ENCODE measurements at regions not wholly inside any gene's neighbourhood (a gene's known extent, or its start where the extent isn't known, plus 50 kb on each side); places are given as distances from the start of the nearest gene placed in this dataset.

DNA sequence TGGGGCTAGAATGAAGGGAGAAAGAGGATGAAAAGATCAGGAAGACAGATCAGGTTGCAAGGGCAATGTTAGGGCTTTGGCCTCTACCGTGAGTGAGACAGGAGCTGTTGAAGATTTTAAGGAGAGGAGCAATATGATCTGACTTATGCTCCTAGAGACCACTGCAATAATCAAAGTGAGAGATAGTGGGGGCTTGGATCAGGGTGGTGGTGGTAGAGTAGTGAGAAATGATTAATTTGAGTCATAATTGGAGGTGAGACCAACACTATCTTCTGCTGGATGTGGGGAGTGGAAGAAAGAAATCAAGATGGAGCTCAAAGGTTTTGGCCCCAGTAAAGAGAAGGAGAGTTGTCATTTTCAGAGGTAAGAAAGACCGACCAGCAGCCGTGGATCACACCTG is 140.7 kb upstream of the TMEM170B start:
- no peak overlapping the region for H3K27ac ChIP-seq (ENCODE audit: low read length)
- H3K36me3 ChIP-seq (ENCODE audit: insufficient read depth, low read length) = no peaks in the 10 kb centered on the region
- no peak overlapping the region for H3K4me3 ChIP-seq (ENCODE audit: low read length)
- no peaks in the 10 kb centered on the region for H3K9me2 ChIP-seq (replicated peaks; ENCODE audit: insufficient read depth, low read length)
- no peak overlapping the region for H2AFZ ChIP-seq (ENCODE audit: low read length)
- no peaks in the 10 kb centered on the region for H3K4me1 ChIP-seq (ENCODE audit: low read length)
- no peaks in the 10 kb centered on the region for H3K27me3 ChIP-seq (ENCODE audit: low read length)
- no peaks in the 10 kb centered on the region for H4K20me1 ChIP-seq (ENCODE audit: insufficient read depth, low read depth, low read length)
- H3K79me2 ChIP-seq (ENCODE audit: low read length) = no peaks in the 10 kb centered on the region
- no peaks in the 10 kb centered on the region for H3K9me3 ChIP-seq (ENCODE audit: low read length)
- no peak overlapping the region for H3K4me2 ChIP-seq (ENCODE audit: low read depth, low read length, poor library complexity, severe bottlenecking)
- DNase-seq = no peak
- H3K9ac ChIP-seq (ENCODE audit: low read length) = no peak overlapping the region

DNA sequence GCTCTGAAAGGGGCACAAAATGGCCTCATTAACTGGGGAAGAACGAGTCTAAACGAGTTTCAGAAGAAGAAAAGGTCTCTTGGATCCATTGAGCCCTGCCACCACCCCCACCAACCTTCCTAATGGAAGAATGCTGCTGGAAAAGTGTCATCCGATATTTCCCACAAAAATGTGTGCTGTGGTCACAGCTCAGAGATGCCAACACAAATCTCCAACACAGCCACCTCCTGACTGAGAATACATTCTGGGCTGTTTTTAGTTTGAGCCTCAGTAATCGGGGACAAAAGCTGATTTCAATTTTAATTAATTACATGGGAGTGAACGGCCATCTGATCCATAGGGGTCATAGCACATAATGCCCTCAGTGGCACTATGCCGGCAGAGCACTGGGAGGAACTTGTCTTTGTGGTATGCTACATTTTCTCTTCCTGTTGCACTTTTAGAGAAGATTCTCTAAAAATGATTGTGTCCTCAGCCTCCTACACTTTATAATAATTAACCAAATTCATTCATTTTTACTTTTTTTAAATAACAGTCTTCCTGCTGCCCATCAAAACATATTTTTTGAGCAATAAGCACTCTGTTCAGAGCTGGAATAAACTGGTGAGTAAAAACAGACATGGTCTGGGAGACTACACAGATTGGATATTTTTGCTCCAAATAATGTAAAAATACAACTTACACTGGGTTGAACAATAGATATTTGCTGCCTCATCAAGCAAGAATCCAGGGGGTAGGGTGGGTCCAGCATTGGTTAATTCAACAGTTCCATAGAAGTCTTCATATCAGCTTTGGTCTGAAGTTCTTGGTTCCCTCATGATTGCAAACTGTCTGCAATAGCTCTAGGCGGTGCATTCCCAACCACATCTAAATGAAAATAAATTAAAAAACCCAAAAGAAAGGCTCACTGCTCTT is 143.6 kb upstream of the TMEM170B start:
- Histone ChIP-seq H3K27ac (ENCODE audit: low read length) (no peak overlapping the region), H3K9me2 (replicated peaks; ENCODE audit: insufficient read depth, low read length) (no peaks in the 10 kb centered on the region), H3K4me2 (ENCODE audit: low read depth, low read length, poor library complexity, severe bottlenecking) (no peak overlapping the region), H3K9ac (ENCODE audit: low read length) (no peak overlapping the region), H3K27me3 (ENCODE audit: low read length) (no peaks in the 10 kb centered on the region), H3K9me3 (ENCODE audit: low read length) (no peaks in the 10 kb centered on the region), H4K20me1 (ENCODE audit: insufficient read depth, low read depth, low read length) (no peaks in the 10 kb centered on the region), H3K36me3 (ENCODE audit: insufficient read depth, low read length) (no peaks in the 10 kb centered on the region), H2AFZ (ENCODE audit: low read length) (no peak overlapping the region), H3K79me2 (ENCODE audit: low read length) (no peaks in the 10 kb centered on the region), H3K4me3 (ENCODE audit: low read length) (no peak overlapping the region), H3K4me1 (ENCODE audit: low read length) (no peaks in the 10 kb centered on the region)
- no peak for DNase-seq

DNA sequence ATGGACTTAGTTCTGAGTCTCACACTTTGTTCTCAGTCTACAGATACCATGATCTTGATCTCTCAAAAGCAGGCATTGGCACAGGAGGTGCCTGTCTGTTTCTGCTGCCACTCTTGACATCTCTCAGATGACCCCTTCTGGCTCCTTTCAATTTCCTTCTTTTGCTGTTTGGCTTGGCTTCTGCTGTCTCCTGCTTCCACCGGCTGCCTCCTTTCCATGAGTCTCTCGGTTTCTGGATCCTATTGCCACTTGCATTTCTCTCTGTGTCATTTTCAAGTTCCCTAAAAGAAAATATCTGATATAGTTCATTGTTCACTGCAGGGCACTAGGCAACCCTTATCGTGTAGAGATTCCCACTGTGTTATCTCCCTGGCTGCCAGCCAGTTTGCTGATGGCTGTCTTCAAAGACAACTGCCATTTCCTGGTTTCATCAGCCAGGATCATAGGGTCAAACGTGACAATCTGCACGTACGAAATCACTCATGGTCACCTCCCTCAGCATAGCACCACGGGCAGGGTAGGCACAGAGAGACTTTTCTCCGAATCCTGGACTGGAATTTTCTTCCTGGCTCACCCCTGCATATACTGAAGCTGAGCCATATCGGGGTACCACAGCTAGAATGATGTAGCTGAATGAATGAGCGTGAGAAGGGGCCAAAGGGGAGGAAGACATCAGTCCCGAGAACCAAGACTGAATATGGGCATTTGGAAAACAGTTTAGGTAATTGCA is 144.6 kb upstream of the TMEM170B start:
- no peaks in the 10 kb centered on the region for H3K9me2 ChIP-seq (replicated peaks; ENCODE audit: insufficient read depth, low read length)
- H3K4me3 ChIP-seq (ENCODE audit: low read length) = no peak overlapping the region
- H3K27me3 ChIP-seq (ENCODE audit: low read length) = no peaks in the 10 kb centered on the region
- H3K9ac ChIP-seq (ENCODE audit: low read length) = no peak overlapping the region
- H3K27ac ChIP-seq (ENCODE audit: low read length) = no peak overlapping the region
- DNase-seq = no peak
- no peaks in the 10 kb centered on the region for H3K4me1 ChIP-seq (ENCODE audit: low read length)
- H3K36me3 ChIP-seq (ENCODE audit: insufficient read depth, low read length) = no peaks in the 10 kb centered on the region
- no peaks in the 10 kb centered on the region for H4K20me1 ChIP-seq (ENCODE audit: insufficient read depth, low read depth, low read length)
- H3K4me2 ChIP-seq (ENCODE audit: low read depth, low read length, poor library complexity, severe bottlenecking) = no peak overlapping the region
- H3K9me3 ChIP-seq (ENCODE audit: low read length) = no peaks in the 10 kb centered on the region
- H3K79me2 ChIP-seq (ENCODE audit: low read length) = no peaks in the 10 kb centered on the region
- no peak overlapping the region for H2AFZ ChIP-seq (ENCODE audit: low read length)

DNA sequence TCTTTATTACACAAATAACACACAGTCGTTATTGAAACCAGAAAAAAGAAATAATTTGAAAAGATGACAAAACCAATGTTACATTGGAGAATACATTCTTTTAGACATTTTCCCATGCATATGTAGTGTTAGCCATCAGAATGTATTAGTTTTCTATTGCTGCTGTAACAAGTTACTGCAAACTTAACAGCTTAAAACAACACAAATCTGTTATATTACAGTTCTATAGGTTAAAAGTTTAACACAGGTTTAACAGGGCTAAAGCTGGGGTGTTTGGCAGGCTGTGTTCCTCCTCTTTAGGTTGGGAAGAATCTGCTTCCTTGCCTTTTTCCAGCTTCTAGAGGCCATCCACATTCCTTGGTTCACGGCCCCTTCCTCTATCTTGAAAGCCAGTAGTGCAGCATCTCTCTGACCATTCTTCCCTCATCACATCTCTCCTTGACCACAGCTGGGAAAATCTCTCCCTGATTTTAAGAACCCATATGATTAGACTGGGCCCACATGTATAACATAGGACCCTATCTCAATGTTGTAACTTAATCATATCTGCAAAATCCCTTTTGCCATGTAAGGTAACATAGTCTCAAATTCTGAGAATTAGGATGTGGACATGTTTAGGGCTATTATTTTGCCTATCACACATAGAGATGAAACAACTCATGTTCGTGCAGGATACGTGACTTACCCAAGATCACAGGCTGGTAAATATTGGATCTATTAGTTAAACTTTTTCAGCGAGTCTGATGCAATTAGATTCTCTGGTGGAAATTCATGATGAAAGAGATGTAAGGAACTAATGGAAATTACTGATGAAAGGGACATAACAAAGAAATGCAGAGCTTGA is 145.4 kb upstream of the TMEM170B start:
- H3K9ac ChIP-seq (ENCODE audit: low read length) = no peak overlapping the region
- H3K27ac ChIP-seq (ENCODE audit: low read length) = no peak overlapping the region
- H3K4me2 ChIP-seq (ENCODE audit: low read depth, low read length, poor library complexity, severe bottlenecking) = no peak overlapping the region
- H4K20me1 ChIP-seq (ENCODE audit: insufficient read depth, low read depth, low read length) = no peaks in the 10 kb centered on the region
- no peaks in the 10 kb centered on the region for H3K4me1 ChIP-seq (ENCODE audit: low read length)
- H3K9me3 ChIP-seq (ENCODE audit: low read length) = no peaks in the 10 kb centered on the region
- H3K4me3 ChIP-seq (ENCODE audit: low read length) = no peak overlapping the region
- H3K79me2 ChIP-seq (ENCODE audit: low read length) = no peaks in the 10 kb centered on the region
- no peaks in the 10 kb centered on the region for H3K36me3 ChIP-seq (ENCODE audit: insufficient read depth, low read length)
- no peak overlapping the region for H2AFZ ChIP-seq (ENCODE audit: low read length)
- H3K27me3 ChIP-seq (ENCODE audit: low read length) = no peaks in the 10 kb centered on the region
- no peaks in the 10 kb centered on the region for H3K9me2 ChIP-seq (replicated peaks; ENCODE audit: insufficient read depth, low read length)
- no peak for DNase-seq

DNA sequence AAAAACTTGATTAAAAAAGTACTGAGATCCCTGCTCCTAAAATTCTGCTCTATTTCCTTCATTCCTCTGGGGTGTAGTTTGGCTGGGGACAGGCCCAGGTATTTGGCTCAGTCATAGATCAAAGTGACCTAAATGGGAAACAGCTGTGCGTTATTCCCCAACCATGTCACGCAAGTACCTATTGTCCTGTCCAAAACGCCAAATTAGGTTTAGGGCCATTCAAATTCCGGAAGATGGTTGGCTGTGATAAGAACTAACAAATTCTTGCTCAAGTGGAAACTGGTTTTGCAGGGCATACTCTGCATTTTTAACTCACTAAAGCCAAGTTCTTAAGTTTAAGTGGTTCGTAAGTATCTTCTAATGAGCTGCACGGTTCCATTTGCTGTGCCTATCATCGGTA is 147.6 kb upstream of the TMEM170B start:
- Histone ChIP-seq H3K9me3 (ENCODE audit: low read length) (no peaks in the 10 kb centered on the region), H4K20me1 (ENCODE audit: insufficient read depth, low read depth, low read length) (no peaks in the 10 kb centered on the region), H3K4me1 (ENCODE audit: low read length) (no peaks in the 10 kb centered on the region), H3K36me3 (ENCODE audit: insufficient read depth, low read length) (no peaks in the 10 kb centered on the region), H2AFZ (ENCODE audit: low read length) (no peak overlapping the region), H3K27ac (ENCODE audit: low read length) (no peak overlapping the region), H3K4me2 (ENCODE audit: low read depth, low read length, poor library complexity, severe bottlenecking) (no peak overlapping the region), H3K4me3 (ENCODE audit: low read length) (no peak overlapping the region), H3K9ac (ENCODE audit: low read length) (no peak overlapping the region), H3K79me2 (ENCODE audit: low read length) (no peaks in the 10 kb centered on the region), H3K9me2 (replicated peaks; ENCODE audit: insufficient read depth, low read length) (no peaks in the 10 kb centered on the region), H3K27me3 (ENCODE audit: low read length) (no peaks in the 10 kb centered on the region)
- no peak for DNase-seq

DNA sequence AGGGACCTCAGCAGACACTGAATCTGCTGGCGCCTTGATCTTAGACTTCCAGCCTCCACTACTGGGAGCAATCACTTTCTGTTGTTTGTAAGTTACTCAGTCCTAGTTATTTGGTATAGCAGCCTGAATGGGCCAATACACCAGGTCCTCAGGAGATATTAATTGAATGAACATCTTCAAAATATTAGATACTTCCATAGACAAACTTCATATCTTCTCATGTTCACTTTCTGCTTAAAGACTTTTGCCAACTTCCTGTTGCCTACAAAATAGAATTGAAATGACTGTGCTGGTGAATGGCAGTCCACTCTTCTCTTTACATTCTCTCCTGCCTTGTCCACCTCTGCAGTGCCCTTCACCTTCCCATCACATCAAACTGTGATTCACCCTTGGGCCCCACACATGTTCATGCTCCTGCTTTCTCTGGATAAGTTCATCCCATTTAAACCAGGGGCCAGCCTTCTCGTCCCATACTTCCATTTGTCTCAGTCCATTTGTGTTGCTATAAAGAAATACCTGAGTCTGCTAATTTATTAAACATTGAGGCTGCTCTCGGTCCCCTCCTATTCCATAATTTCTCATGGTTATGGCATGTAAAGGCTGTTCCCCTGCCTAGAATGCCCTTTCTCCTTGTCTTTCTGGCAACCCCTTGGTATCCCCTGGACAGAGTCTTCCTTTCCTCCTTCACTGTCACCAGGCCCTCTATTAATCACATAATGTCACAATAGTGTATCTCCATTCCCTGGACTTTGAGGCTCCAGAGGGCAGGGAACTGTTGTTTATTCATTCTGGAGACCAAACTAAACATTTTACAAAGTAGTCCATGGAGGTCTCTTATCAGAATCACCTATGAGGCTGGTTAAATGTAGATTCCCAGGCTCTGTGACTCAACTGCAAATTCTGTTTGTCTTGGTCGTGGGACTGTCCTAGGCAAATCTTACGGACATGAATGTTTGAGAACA is 148.3 kb upstream of the TMEM170B start:
- Histone ChIP-seq H3K79me2 (ENCODE audit: low read length) (no peaks in the 10 kb centered on the region), H3K36me3 (ENCODE audit: insufficient read depth, low read length) (no peaks in the 10 kb centered on the region), H3K9ac (ENCODE audit: low read length) (no peak overlapping the region), H3K4me3 (ENCODE audit: low read length) (no peak overlapping the region), H3K9me3 (ENCODE audit: low read length) (no peaks in the 10 kb centered on the region), H3K4me1 (ENCODE audit: low read length) (no peaks in the 10 kb centered on the region), H4K20me1 (ENCODE audit: insufficient read depth, low read depth, low read length) (no peaks in the 10 kb centered on the region), H3K4me2 (ENCODE audit: low read depth, low read length, poor library complexity, severe bottlenecking) (no peak overlapping the region), H3K9me2 (replicated peaks; ENCODE audit: insufficient read depth, low read length) (no peaks in the 10 kb centered on the region), H3K27ac (ENCODE audit: low read length) (no peak overlapping the region), H3K27me3 (ENCODE audit: low read length) (no peaks in the 10 kb centered on the region), H2AFZ (ENCODE audit: low read length) (no peak overlapping the region)
- DNase-seq = no peak

DNA sequence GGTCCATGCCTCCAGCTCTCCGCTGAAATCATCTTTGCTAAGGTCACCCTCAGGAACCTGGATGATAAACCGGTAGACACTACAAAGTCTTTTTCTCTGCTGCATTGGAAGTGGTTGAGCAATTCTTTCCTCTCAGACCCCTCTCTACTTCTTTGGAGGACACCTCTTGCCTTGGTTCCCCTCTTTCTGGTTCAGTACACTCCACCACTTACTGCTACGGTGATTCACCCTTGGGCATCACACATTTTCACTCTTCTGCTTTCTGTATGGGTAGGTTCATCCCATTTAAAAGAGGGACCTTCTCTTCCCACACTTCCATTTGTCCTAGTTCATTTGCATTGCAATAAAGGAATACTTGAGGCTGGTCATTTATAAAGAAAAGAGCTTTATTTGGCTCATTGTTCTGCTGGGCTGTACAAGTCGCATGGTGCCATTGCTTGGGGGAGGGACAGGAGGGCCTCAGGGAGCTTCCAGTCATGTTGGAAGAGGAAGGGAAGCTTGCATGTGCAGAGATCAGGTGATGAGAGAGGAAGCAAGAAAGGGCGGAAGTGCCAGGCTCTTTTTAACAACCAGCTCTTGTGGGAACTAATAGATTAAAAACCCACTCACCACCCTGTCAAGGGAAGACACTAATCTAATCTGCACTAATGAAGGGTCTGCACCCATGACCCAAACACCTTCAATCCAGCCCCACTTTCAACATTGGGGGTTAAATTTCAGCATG is 149.7 kb upstream of the TMEM170B start:
- no peak for DNase-seq
- Histone ChIP-seq H3K4me1 (ENCODE audit: low read length) (no peaks in the 10 kb centered on the region), H3K27ac (ENCODE audit: low read length) (no peak overlapping the region), H3K9me3 (ENCODE audit: low read length) (no peaks in the 10 kb centered on the region), H2AFZ (ENCODE audit: low read length) (no peak overlapping the region), H3K79me2 (ENCODE audit: low read length) (no peaks in the 10 kb centered on the region), H3K4me2 (ENCODE audit: low read depth, low read length, poor library complexity, severe bottlenecking) (no peak overlapping the region), H3K4me3 (ENCODE audit: low read length) (no peak overlapping the region), H3K27me3 (ENCODE audit: low read length) (no peaks in the 10 kb centered on the region), H3K9ac (ENCODE audit: low read length) (no peak overlapping the region), H4K20me1 (ENCODE audit: insufficient read depth, low read depth, low read length) (no peaks in the 10 kb centered on the region), H3K36me3 (ENCODE audit: insufficient read depth, low read length) (no peaks in the 10 kb centered on the region), H3K9me2 (replicated peaks; ENCODE audit: insufficient read depth, low read length) (no peaks in the 10 kb centered on the region)
